Upper lobe of left lung (tissue), 6 donors: ENCODE measurements at regions not wholly inside any gene's neighbourhood (a gene's known extent, or its start where the extent isn't known, plus 50 kb on each side); places are given as distances from the start of the nearest gene placed in this dataset.

ENCODE experiments used
- ATAC-seq, 2 donors: fragments of 200-7000 bp; cut with Tn5 transposase; one replicate each; pipeline ENCODE4 v1.9.1; 2022; ENCODE audit warnings: mild to moderate bottlenecking in 2 of 2, moderate library complexity in 2 of 2; ENCODE audit not compliant: low FRiP score in 2 of 2
- DNase-seq, 2 donors: peaks; one replicate each; pipeline ENCODE4 v3.0.0-alpha.2; 2019 to 2020
- H3K27ac ChIP-seq, 4 donors: fragments of 200-600 bp; sonication (generic); one replicate each; pipeline ENCODE4 v1.5.1; 2016 to 2019
- H3K27me3 ChIP-seq, 4 donors: fragments of 200-600 bp; sonication (generic); one replicate each; pipeline ENCODE4 v1.5.1; 2017 to 2019
- H3K36me3 ChIP-seq, 4 donors: fragments of 200-600 bp; sonication (generic); one replicate each; pipeline ENCODE4 v1.5.1; 2016 to 2019
- H3K4me1 ChIP-seq, 4 donors: fragments of 200-600 bp; sonication (generic); one replicate each; pipeline ENCODE4 v1.5.1; 2018 to 2019
- H3K4me3 ChIP-seq, 4 donors: fragments of 200-600 bp; sonication (generic); one replicate each; pipeline ENCODE4 v1.5.1; 2017 to 2019; ENCODE audit warnings: mild to moderate bottlenecking in 2 of 4, moderate library complexity in 1 of 4
- H3K9me3 ChIP-seq, 4 donors: fragments of 200-600 bp; sonication (generic); one replicate each; pipeline ENCODE4 v1.5.1; 2018 to 2019
- EP300 ChIP-seq, 4 donors: sonication (generic); formaldehyde crosslinking; IDR thresholded peaks; one replicate each; pipeline ENCODE4 v1.5.1; 2017; ENCODE audit warnings: antibody characterized with exemption in 4 of 4, control low read depth in 2 of 4
- POLR2A ChIP-seq, 4 donors: fragments of 450-650 bp; IDR thresholded peaks; one replicate each; pipeline ENCODE4 v1.5.1; 2016 to 2017; ENCODE audit warnings: antibody characterized with exemption in 4 of 4, mild to moderate bottlenecking in 2 of 4
- POLR2AphosphoS5 ChIP-seq, 2 donors: sonication (generic); formaldehyde crosslinking; IDR thresholded peaks; one replicate each; pipeline ENCODE4 v1.5.1; 2017; ENCODE audit warnings: antibody characterized with exemption in 2 of 2
- WGBS, 2 donors: methylation state at CpG; one replicate each; pipeline ENCODE4 v1.1.5; 2017 to 2018; 5-methylcytosine and 5-hydroxymethylcytosine counted together
- TF ChIP-seq, protein P1 (sequence below), 6 experiments: fragments of 450-650 bp in 4 of 6; fragments of 200-600 bp in 2 of 6; sonication (generic) in 2 of 6; IDR thresholded peaks; one replicate each; pipeline ENCODE4 v1.5.1; 2016 to 2019; ENCODE audit warnings: antibody characterized with exemption in 6 of 6
- donor health status: DM: no; HTN: no; CAD: no; lungs with moderate emphysema.
- donor health status: DM: no; HTN: yes; CAD: no; lungs with severe emphysema.

DNA sequence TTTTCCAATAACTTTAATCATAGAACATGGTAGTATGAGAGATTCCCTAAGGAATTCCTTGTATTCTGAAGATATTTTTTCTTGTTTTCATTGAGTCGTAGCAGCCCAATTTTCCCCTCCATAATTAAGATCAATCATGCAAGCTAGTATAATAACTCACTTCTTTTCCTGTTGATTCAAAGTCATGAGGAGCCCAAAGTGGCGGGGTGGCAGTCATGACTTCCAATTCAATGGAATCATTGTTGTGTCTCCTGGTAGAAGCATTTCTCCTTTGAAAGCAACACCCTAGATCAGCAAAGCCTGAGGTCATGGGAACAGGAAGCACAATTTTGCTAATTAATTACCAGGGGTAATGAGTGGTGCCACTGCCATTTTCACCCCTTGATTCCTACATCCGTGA is 77.6 kb upstream of the MAGI2 start:
- WGBS, 2 donors: 80 to 86% methylated on average over 3 of the region's 3 CpGs
- ATAC-seq: no peak
- TF ChIP-seq, protein P1, sequence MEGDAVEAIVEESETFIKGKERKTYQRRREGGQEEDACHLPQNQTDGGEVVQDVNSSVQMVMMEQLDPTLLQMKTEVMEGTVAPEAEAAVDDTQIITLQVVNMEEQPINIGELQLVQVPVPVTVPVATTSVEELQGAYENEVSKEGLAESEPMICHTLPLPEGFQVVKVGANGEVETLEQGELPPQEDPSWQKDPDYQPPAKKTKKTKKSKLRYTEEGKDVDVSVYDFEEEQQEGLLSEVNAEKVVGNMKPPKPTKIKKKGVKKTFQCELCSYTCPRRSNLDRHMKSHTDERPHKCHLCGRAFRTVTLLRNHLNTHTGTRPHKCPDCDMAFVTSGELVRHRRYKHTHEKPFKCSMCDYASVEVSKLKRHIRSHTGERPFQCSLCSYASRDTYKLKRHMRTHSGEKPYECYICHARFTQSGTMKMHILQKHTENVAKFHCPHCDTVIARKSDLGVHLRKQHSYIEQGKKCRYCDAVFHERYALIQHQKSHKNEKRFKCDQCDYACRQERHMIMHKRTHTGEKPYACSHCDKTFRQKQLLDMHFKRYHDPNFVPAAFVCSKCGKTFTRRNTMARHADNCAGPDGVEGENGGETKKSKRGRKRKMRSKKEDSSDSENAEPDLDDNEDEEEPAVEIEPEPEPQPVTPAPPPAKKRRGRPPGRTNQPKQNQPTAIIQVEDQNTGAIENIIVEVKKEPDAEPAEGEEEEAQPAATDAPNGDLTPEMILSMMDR (IDR thresholded peaks at IDR 0.05): no peak
- TF ChIP-seq EP300 (IDR thresholded peaks at IDR 0.05): no peak
- TF ChIP-seq POLR2AphosphoS5 (IDR thresholded peaks at IDR 0.05): no peak
- TF ChIP-seq POLR2A (IDR thresholded peaks at IDR 0.05): no peak
- no peaks in the 10 kb centered on the region for H3K27me3 ChIP-seq
- H3K4me1 ChIP-seq: no peaks in the 10 kb centered on the region
- DNase-seq: no peak
- H3K9me3 ChIP-seq: no peaks in the 10 kb centered on the region
- H3K27ac ChIP-seq: no peak overlapping the region
- H3K4me3 ChIP-seq: no peak overlapping the region
- H3K36me3 ChIP-seq: no peaks in the 10 kb centered on the region

GRCh38 chr7:79529881-79530235 is 76.4 kb upstream of the MAGI2 start:
- ATAC-seq: no peak
- H3K27me3 ChIP-seq: no peaks in the 10 kb centered on the region
- DNase-seq: no peak
- no peaks in the 10 kb centered on the region for H3K9me3 ChIP-seq
- H3K36me3 ChIP-seq: no peaks in the 10 kb centered on the region
- TF ChIP-seq POLR2A (IDR thresholded peaks at IDR 0.05) (no peak), EP300 (IDR thresholded peaks at IDR 0.05) (no peak), POLR2AphosphoS5 (IDR thresholded peaks at IDR 0.05) (no peak)
- TF ChIP-seq, protein P1 (IDR thresholded peaks at IDR 0.05): no peak
- H3K4me3 ChIP-seq: no peak overlapping the region
- H3K4me1 ChIP-seq: no peaks in the 10 kb centered on the region
- WGBS, 2 donors: 77 to 81% methylated on average over 2 of the region's 2 CpGs
- H3K27ac ChIP-seq: no peak overlapping the region

DNA sequence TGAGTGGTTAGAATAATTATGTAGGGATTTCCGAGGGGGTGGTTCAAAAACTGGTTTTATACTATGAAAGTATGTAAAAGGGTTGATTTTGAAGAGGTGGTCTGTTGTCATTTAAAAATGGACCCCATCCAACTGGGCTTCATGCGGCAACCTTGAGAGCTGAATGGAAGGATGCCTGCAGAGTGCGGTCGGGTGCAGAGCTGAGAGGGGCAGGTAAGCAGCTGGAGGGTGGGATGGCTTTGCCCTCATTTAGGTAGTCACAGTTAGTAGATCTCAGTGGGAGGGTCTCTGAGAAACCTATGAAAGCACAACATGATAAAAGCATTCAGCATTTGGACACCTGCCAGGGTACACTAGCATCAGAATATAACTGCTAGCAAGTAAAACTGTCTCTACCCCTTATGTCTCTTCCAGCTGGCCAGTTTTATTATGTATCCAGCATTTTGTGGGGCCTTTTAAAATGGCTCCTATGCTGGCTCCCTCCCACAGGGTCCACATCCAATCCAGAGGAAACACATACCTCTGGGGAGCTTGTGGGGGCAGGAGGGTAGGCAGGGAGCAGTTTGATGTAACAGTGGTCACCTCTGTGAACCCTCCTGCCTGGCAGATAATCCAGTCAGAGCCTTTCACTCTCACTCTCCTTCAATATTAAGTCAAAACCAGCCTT is 75.9 kb upstream of the MAGI2 start:
- Histone ChIP-seq H3K27me3 (no peaks in the 10 kb centered on the region), H3K27ac (no peak overlapping the region), H3K36me3 (no peaks in the 10 kb centered on the region), H3K4me1 (no peaks in the 10 kb centered on the region), H3K9me3 (no peaks in the 10 kb centered on the region), H3K4me3 (no peak overlapping the region)
- no peak for TF ChIP-seq POLR2AphosphoS5 (IDR thresholded peaks at IDR 0.05)
- no peak for TF ChIP-seq POLR2A (IDR thresholded peaks at IDR 0.05)
- TF ChIP-seq, protein P1 (IDR thresholded peaks at IDR 0.05): no peak
- no peak for TF ChIP-seq EP300 (IDR thresholded peaks at IDR 0.05)
- no peak for ATAC-seq
- no peak for DNase-seq
- 87 to 89% methylated on average over 4 of the region's 4 CpGs for WGBS, 2 donors

DNA sequence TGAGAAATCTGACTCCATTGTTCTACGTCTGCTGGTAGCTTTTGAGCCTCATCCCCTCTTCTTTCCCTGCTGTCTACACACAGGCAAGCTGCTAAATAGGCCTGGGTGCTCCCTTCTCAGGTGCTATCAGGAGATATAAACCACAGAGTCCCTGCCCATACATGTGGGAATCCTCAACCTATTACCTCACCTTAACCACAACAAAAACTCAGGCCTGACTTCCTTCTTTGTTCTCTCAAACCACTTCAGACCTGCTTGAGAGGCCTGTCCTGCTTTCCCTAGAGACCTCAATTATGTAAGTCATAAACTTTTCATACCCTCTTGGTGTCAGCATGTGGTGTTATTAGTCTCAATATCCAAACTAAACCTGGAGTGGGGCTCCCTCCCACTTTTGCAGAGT is 75.0 kb upstream of the MAGI2 start:
- TF ChIP-seq POLR2A (IDR thresholded peaks at IDR 0.05): no peak
- TF ChIP-seq, protein P1 (IDR thresholded peaks at IDR 0.05): no peak
- TF ChIP-seq EP300 (IDR thresholded peaks at IDR 0.05): no peak
- no peak for TF ChIP-seq POLR2AphosphoS5 (IDR thresholded peaks at IDR 0.05)
- H3K4me3 ChIP-seq: no peak overlapping the region
- H3K4me1 ChIP-seq: no peaks in the 10 kb centered on the region
- no peaks in the 10 kb centered on the region for H3K36me3 ChIP-seq
- H3K27me3 ChIP-seq: no peaks in the 10 kb centered on the region
- ATAC-seq (no peak), DNase-seq (no peak)
- H3K9me3 ChIP-seq: no peaks in the 10 kb centered on the region
- no peak overlapping the region for H3K27ac ChIP-seq
- 70 to 77% methylated on average over 1 of the region's 1 CpG for WGBS, 2 donors

DNA sequence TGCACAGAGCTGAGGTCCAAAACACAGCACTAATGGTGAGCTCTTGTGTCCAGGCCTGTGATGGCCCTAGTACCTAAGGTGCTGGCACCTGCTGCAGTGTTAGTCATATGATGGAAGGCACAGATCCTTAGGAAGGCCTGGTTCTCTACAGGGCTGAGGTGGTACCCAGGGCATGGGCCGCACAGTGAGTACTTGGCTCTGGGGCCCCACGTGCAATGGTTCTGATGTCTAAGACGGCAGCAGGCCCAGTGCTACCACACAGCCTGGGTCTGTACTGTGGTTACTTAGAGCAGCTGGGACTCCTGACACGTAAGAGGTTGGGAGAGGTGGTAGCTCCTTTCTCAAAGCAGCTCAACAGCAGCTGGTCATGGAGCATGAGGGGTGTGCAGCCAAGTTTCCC is 70.6 kb upstream of the MAGI2 start:
- Histone ChIP-seq H3K4me3 (no peak overlapping the region), H3K9me3 (no peaks in the 10 kb centered on the region)

More for the DNA sequence above, 70.6 kb upstream of the MAGI2 start:
- Histone ChIP-seq H3K27me3 (no peaks in the 10 kb centered on the region), H3K36me3 (no peaks in the 10 kb centered on the region), H3K4me1 (no peaks in the 10 kb centered on the region), H3K27ac (no peak overlapping the region)
- DNase-seq: no peak
- TF ChIP-seq POLR2AphosphoS5 (IDR thresholded peaks at IDR 0.05) (no peak), EP300 (IDR thresholded peaks at IDR 0.05) (no peak), POLR2A (IDR thresholded peaks at IDR 0.05) (no peak)
- TF ChIP-seq, protein P1 (IDR thresholded peaks at IDR 0.05): no peak
- WGBS, 2 donors: 90 to 100% methylated on average over 1 to 4 of the region's 4 CpGs
- peak; percentile 40 to 69 for ATAC-seq
